Fibroblast of lung (primary cell): ENCODE measurements at regions not wholly inside any gene's neighbourhood (a gene's known extent, or its start where the extent isn't known, plus 50 kb on each side); places are given as distances from the start of the nearest gene placed in this dataset.

Experiments used
- EZH2 ChIP-seq: IDR thresholded peaks from 2 replicates; pipeline ENCODE4 v1.5.1; 2012; ENCODE audit warnings: low read length, control low read depth, mild to moderate bottlenecking; ENCODE audit errors: missing control alignments
- TF ChIP-seq, protein P1 (sequence below), 2 donors: IDR thresholded peaks in 1 of 2; conservative IDR thresholded peaks in 1 of 2; 1 replicate in 1 of 2; 2 replicates in 1 of 2; pipeline ENCODE4 v1.5.1; 2011 to 2012; ENCODE audit warnings: low read length in 2 of 2, control low read depth in 1 of 2, inconsistent platforms in 1 of 2, low read depth in 1 of 2, mild to moderate bottlenecking in 1 of 2

DNA sequence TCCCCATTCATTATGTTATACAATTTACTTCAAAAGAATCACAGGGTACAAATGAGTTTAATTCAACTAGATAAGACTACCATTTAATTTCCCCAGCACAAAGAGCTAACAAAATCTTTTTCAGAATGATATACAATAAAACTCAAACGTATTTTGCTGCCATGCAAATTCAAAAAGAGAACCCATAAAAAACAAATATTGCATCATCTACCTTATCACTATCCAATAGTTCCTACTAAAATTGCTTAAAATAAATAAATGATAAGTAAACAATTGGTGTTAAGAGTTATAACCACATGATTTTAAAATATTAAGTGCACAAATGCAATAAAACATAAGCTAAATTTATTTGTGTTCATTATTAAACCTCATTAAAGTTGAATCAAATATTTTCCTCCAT, 919.4 kb downstream of the SLITRK5 start:
- TF ChIP-seq, protein P1, sequence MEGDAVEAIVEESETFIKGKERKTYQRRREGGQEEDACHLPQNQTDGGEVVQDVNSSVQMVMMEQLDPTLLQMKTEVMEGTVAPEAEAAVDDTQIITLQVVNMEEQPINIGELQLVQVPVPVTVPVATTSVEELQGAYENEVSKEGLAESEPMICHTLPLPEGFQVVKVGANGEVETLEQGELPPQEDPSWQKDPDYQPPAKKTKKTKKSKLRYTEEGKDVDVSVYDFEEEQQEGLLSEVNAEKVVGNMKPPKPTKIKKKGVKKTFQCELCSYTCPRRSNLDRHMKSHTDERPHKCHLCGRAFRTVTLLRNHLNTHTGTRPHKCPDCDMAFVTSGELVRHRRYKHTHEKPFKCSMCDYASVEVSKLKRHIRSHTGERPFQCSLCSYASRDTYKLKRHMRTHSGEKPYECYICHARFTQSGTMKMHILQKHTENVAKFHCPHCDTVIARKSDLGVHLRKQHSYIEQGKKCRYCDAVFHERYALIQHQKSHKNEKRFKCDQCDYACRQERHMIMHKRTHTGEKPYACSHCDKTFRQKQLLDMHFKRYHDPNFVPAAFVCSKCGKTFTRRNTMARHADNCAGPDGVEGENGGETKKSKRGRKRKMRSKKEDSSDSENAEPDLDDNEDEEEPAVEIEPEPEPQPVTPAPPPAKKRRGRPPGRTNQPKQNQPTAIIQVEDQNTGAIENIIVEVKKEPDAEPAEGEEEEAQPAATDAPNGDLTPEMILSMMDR (conservative IDR thresholded peaks at IDR 0.05 in 1 of 2, IDR thresholded peaks at IDR 0.05 in 1 of 2; ENCODE audit: low read depth in 1 of 2, low read length in 2 of 2) = no peak
- TF ChIP-seq EZH2 = no peak
